HepG2 (cell line): ENCODE measurements at regions not wholly inside any gene's neighbourhood (a gene's known extent, or its start where the extent isn't known, plus 50 kb on each side); places are given as distances from the start of the nearest gene placed in this dataset.

Source experiments
- ATAC-seq: fragments of 200-7000 bp; cut with Tn5 transposase; 3 replicates; pipeline ENCODE4 v1.9.1; 2020; ENCODE audit warnings: mild to moderate bottlenecking, moderate library complexity
- BruUV-seq: library from RNA; stranded (reverse); fragments of 400-500 nt; replicated peaks from 2 replicates; lab custom pipeline; 2021; lab: Mats Ljungman, UMichigan
- CTCF ChIA-PET: fragments of 300-600 bp; formaldehyde crosslinking; extraction: SDS; loops from one replicate; lab custom pipeline; 2021; ENCODE audit warnings: low total read pairs, inconsistent platforms, low intra/inter-chr PET ratio; lab: Yijun Ruan, JAX
- POLR2A ChIA-PET: fragments of 350-600 bp; sonication (Branson Sonifier 250); formaldehyde crosslinking; loops from one replicate; lab custom pipeline; 2020; ENCODE audit warnings: antibody characterized with exemption, inconsistent platforms; lab: Yijun Ruan, JAX
- DNase-seq: peaks from one replicate; pipeline ENCODE4 v3.0.0-alpha.2; 2015; ENCODE audit warnings: low spot score
- FAIRE-seq: peaks from 3 replicates; lab custom pipeline; 2011; peaks lifted over from hg19 to GRCh38; lab: Jason Lieb, UNC
- H2AFZ ChIP-seq: one replicate; pipeline ENCODE4 v1.6.1; 2011; ENCODE audit warnings: low read length, inconsistent platforms
- H3K27ac ChIP-seq: fragments of 300-600 bp; 3 replicates; pipeline ENCODE4 v1.8.0; 2011; ENCODE audit warnings: mixed run types, mild to moderate bottlenecking, mixed read lengths, low read length, inconsistent platforms; ENCODE audit not compliant: insufficient read depth; ENCODE audit errors: extremely low read length
- H3K27me3 ChIP-seq, 2 experiments: fragments of 200-600 bp in 1 of 2; 2 replicates in 1 of 2; 3 replicates in 1 of 2; pipeline versions ENCODE4 v1.6.0 to v1.8.0; 2011; ENCODE audit warnings: low read length in 2 of 2, mild to moderate bottlenecking in 2 of 2, moderate library complexity in 2 of 2, inconsistent platforms in 1 of 2; ENCODE audit not compliant: insufficient read depth in 2 of 2, control insufficient read depth in 1 of 2
- H3K36me3 ChIP-seq, 2 experiments: fragments of 200-600 bp in 1 of 2; replicated peaks in 1 of 2; 2 replicates in 1 of 2; 3 replicates in 1 of 2; pipeline versions ENCODE4 v1.5.1 to v1.8.0; 2011; ENCODE audit warnings: low read length in 2 of 2, inconsistent platforms in 1 of 2; ENCODE audit not compliant: insufficient read depth in 2 of 2, control insufficient read depth in 1 of 2
- H3K4me1 ChIP-seq: 2 replicates; pipeline ENCODE4 v1.5.1; 2012; ENCODE audit warnings: low read length, inconsistent platforms; ENCODE audit not compliant: insufficient read depth
- H3K4me2 ChIP-seq: 2 replicates; pipeline ENCODE4 v1.6.0; 2011; ENCODE audit warnings: low read depth, low read length, inconsistent platforms
- H3K4me3 ChIP-seq, 3 experiments: fragments of 200-600 bp in 1 of 3; sonication (generic), shearing (Covaris generic) in 1 of 3; replicated peaks in 1 of 3; 2 replicates each; pipeline ENCODE4 v1.5.1; 2011 to 2016; ENCODE audit warnings: low read length in 3 of 3, inconsistent platforms in 2 of 3, low read depth in 2 of 3, mild to moderate bottlenecking in 2 of 3, control low read depth in 1 of 3, mixed read lengths in 1 of 3; ENCODE audit not compliant: insufficient read depth in 1 of 3
- H3K79me2 ChIP-seq: one replicate; pipeline ENCODE4 v1.6.1; 2011; ENCODE audit warnings: low read length, inconsistent platforms; ENCODE audit not compliant: insufficient read depth
- H3K9ac ChIP-seq: 2 replicates; pipeline ENCODE4 v1.6.0; 2011; ENCODE audit warnings: mild to moderate bottlenecking, low read depth, low read length, inconsistent platforms; ENCODE audit not compliant: insufficient read depth
- H3K9me3 ChIP-seq: 2 replicates; pipeline ENCODE4 v1.5.1; 2012; ENCODE audit warnings: mild to moderate bottlenecking, low read length
- H4K20me1 ChIP-seq: 2 replicates; pipeline ENCODE4 v1.6.0; 2011; ENCODE audit warnings: inconsistent platforms, mild to moderate bottlenecking, low read length, moderate library complexity; ENCODE audit not compliant: insufficient read depth
- FOXA3 ChIP-seq: IDR thresholded peaks from 2 replicates; pipeline ENCODE4 v1.6.1; 2016; ENCODE audit warnings: missing genetic modification reagents, missing compliant biosample characterization
- MIER3 ChIP-seq: IDR thresholded peaks from 2 replicates; pipeline ENCODE4 v1.6.1; 2016; ENCODE audit warnings: missing compliant biosample characterization, borderline replicate concordance
- MLLT10 ChIP-seq: sonication (generic); formaldehyde crosslinking; IDR thresholded peaks from 2 replicates; pipeline ENCODE4 v1.4.0; 2020; ENCODE audit warnings: missing genetic modification reagents
- SNAPC2 ChIP-seq: sonication (generic); formaldehyde crosslinking; IDR thresholded peaks from 2 replicates; pipeline ENCODE4 v1.8.1; 2022; ENCODE audit warnings: mild to moderate bottlenecking, missing genetic modification reagents
- ZNF20 ChIP-seq: sonication (generic); formaldehyde crosslinking; IDR thresholded peaks from 2 replicates; pipeline ENCODE4 v1.4.0; 2020; ENCODE audit warnings: mild to moderate bottlenecking, moderate library complexity, missing genetic modification reagents
- WGBS: methylation state at CpG from one replicate; pipeline ENCODE4 v1.1.6; 2017; ENCODE audit warnings: low lambda C conversion rate; 5-methylcytosine and 5-hydroxymethylcytosine counted together
- in situ Hi-C: cut with HindIII; loops from 2 replicates; pipeline ENCODE4 v1.10.0; 2017; ENCODE audit warnings: low pct_unique_long_range_greater_than_20kb; ENCODE audit not compliant: extremely low pct_ligation_motif_present
- intact Hi-C: fragments of 100-400 bp; cut with micrococcal nuclease; formaldehyde crosslinking; loops from one replicate; pipeline ENCODE4 v1.10.0; 2022; ENCODE audit not compliant: unreplicated experiment

GRCh38 chr3:106323586-106323985 is 454.8 kb upstream of the CBLB start:
- BruUV-seq, result no TSS peak
- no peak overlapping the region for H2AFZ ChIP-seq
- in situ Hi-C loops (no loop called here), intact Hi-C loops (no loop called here)
- TF ChIP-seq MIER3 (CRISPR knock-in tag) (no peak), SNAPC2 (no peak), ZNF20 (CRISPR knock-in tag) (no peak)
- no peak overlapping the region for H3K27ac ChIP-seq
- no peaks in the 10 kb centered on the region for H3K27me3 ChIP-seq
- FAIRE-seq (no peak), DNase-seq (no peak), ATAC-seq (no peak)
- H3K9me3 ChIP-seq, result peaks cover 24% of the 10 kb centered on the region
- no peaks in the 10 kb centered on the region for H4K20me1 ChIP-seq
- no peak overlapping the region for H3K4me3 ChIP-seq
- H3K36me3 ChIP-seq, result no peaks in the 10 kb centered on the region
- no peaks in the 10 kb centered on the region for H3K4me1 ChIP-seq
- no peak overlapping the region for H3K9ac ChIP-seq
- no peaks in the 10 kb centered on the region for H3K79me2 ChIP-seq
- no peak overlapping the region for H3K4me2 ChIP-seq
- POLR2A ChIA-PET, result no interaction called here
- 4% methylated on average over 1 of the region's 1 CpG for WGBS
- CTCF ChIA-PET, result no interaction called here

DNA sequence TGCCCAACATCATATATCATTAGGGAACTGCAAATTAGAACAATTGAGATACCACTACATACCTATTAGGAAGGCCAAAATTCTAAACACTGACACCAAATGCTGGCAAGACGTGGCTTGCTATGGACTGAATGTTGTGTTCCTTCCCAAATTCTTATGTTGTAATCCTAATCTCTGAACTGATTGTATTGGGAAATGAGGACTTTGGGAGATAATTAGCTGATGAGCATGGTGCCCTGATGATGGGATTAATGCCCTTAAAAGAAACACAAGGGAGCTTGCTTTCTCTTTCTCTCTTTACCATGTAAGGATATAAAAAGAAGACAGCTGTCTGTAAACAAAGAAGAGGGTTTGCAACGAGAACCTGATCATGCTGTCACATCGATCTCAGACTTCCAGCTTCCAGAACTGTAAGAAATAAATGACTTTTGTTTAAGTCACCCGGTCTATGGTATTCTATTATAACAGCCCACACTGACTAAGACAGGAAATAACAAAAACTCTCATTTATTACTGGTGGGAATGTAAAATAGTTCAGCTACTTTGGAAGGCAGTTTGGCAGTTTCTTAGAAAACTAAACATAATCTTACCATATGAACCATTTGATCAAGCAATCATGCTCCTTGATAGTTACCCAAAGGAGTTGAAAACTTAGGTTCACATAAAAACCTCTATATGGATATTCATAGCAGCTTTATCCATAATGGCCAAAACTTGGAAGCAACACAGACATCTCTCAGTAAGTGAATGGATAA is 458.3 kb upstream of the CBLB start:
- H3K27ac ChIP-seq, result no peak overlapping the region
- no peak overlapping the region for H2AFZ ChIP-seq
- DNase-seq (no peak), ATAC-seq (no peak), FAIRE-seq (no peak)
- no peaks in the 10 kb centered on the region for H3K79me2 ChIP-seq
- intact Hi-C loops (no loop called here), in situ Hi-C loops (no loop called here)
- H3K9me3 ChIP-seq, result peaks cover 24% of the 10 kb centered on the region
- H3K4me1 ChIP-seq, result no peaks in the 10 kb centered on the region
- H3K36me3 ChIP-seq, result no peaks in the 10 kb centered on the region
- no peak overlapping the region for H3K9ac ChIP-seq
- CTCF ChIA-PET, result no interaction called here
- no peaks in the 10 kb centered on the region for H3K27me3 ChIP-seq
- no peaks in the 10 kb centered on the region for H4K20me1 ChIP-seq
- no peak overlapping the region for H3K4me3 ChIP-seq
- POLR2A ChIA-PET, result no interaction called here
- 13% methylated on average over 4 of the region's 4 CpGs for WGBS
- no TSS peak for BruUV-seq
- no peak overlapping the region for H3K4me2 ChIP-seq
- TF ChIP-seq MLLT10 (CRISPR knock-in tag) (no peak), FOXA3 (CRISPR knock-in tag) (no peak)
- TF ChIP-seq, all 625 proteins: peak for 0
